ENCODE measurements at regions not wholly inside any gene's neighbourhood (a gene's known extent, or its start where the extent isn't known, plus 50 kb on each side); places are given as distances from the start of the nearest gene placed in this dataset.

- no peaks in the 10 kb centered on the region for H3K27me3 Mint-ChIP-seq
- H3K4me3 Mint-ChIP-seq, result no peak overlapping the region
- no peak for ATAC-seq
Measured at GRCh38 chr3:1823867-1824266, 274.8 kb upstream of the CNTN4 start.

DNA sequence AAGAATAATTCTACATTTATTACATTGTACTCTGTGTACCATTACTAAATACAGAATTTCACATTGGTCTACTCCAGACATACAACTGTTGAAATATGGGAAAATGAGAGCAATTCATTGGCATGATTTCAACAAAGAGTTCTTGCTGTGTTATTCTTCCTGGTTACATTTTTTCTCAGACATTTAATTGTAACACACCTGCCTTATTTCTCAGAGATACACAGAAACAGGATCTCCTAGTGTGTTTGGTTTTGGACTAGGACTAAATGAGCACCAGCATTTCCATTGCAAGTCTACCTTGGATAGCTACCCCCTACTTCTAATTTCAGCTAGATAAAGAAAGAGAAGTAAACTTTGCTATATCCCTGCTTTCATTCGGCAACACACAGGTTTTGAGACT lies 274.3 kb upstream of the CNTN4 start:
- no peaks in the 10 kb centered on the region for H3K27me3 Mint-ChIP-seq
- POLR2A ChIA-PET, result no interaction called here
- peaks cover 0 to 24% (median 4%) of the 10 kb centered on the region in 9 donors for H3K9me3 Mint-ChIP-seq
- ATAC-seq (no peak), DNase-seq (no peak)
- no peaks in the 10 kb centered on the region for H3K36me3 Mint-ChIP-seq
- H3K4me1 Mint-ChIP-seq, result no peaks in the 10 kb centered on the region
- no peak overlapping the region for H3K27ac Mint-ChIP-seq
- H3K4me3 Mint-ChIP-seq, result no peak overlapping the region

More at GRCh38 chr3:1823867-1824266, 274.8 kb upstream of the CNTN4 start:
- no peak overlapping the region for H3K27ac Mint-ChIP-seq
- POLR2A ChIA-PET, result no interaction called here
- DNase-seq, result no peak
- H3K9me3 Mint-ChIP-seq, result peaks cover 0 to 24% (median 4%) of the 10 kb centered on the region in 9 donors
- no peaks in the 10 kb centered on the region for H3K36me3 Mint-ChIP-seq
- no peaks in the 10 kb centered on the region for H3K4me1 Mint-ChIP-seq

- ATAC-seq, result no peak
- Mint-ChIP-seq H3K36me3 (no peaks in the 10 kb centered on the region), H3K27me3 (no peaks in the 10 kb centered on the region), H3K27ac (no peak overlapping the region), H3K4me1 (no peaks in the 10 kb centered on the region), H3K9me3 (peaks cover 0 to 17% (median 3%) of the 10 kb centered on the region in 9 donors), H3K4me3 (no peak overlapping the region)
- no peak for DNase-seq
- POLR2A ChIA-PET, result no interaction called here
Measured at GRCh38 chr3:1828519-1828918, 270.1 kb upstream of the CNTN4 start.

GRCh38 chr3:1830851-1831250 lies 267.8 kb upstream of the CNTN4 start:
- H3K9me3 Mint-ChIP-seq, result peaks cover 0 to 24% (median 2%) of the 10 kb centered on the region in 9 donors
- ATAC-seq, result no peak
- no peaks in the 10 kb centered on the region for H3K4me1 Mint-ChIP-seq
- H3K4me3 Mint-ChIP-seq, result no peak overlapping the region
- H3K27ac Mint-ChIP-seq, result no peak overlapping the region
- no peak for DNase-seq
- no peaks in the 10 kb centered on the region for H3K27me3 Mint-ChIP-seq
- POLR2A ChIA-PET, result no interaction called here
- H3K36me3 Mint-ChIP-seq, result no peaks in the 10 kb centered on the region

DNA sequence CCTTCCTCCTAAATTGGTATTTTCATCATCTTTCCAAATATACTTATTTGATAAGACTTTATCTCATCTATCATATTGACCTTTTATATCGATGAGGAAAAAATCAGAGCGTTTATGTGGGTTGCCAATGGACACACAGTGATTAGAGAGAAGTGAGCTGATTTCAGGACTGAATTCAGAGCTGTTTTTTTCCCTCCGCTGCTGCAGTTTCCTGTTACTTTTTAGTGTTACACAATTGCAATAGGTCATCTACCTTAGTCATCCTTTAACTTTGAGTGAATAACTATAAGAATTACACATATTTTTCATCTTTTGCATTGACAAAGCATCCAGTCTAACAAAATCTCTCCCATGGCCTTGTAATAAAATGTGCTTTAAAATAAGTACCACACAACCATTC lies 266.3 kb upstream of the CNTN4 start:
- H3K4me1 Mint-ChIP-seq, result no peaks in the 10 kb centered on the region
- ATAC-seq (no peak), DNase-seq (no peak)
- H3K9me3 Mint-ChIP-seq, result peaks cover 0 to 15% (median 1%) of the 10 kb centered on the region in 9 donors
- no peak overlapping the region for H3K4me3 Mint-ChIP-seq
- H3K27me3 Mint-ChIP-seq, result no peaks in the 10 kb centered on the region
- no peaks in the 10 kb centered on the region for H3K36me3 Mint-ChIP-seq
- POLR2A ChIA-PET, result no interaction called here
- H3K27ac Mint-ChIP-seq, result no peak overlapping the region

DNA sequence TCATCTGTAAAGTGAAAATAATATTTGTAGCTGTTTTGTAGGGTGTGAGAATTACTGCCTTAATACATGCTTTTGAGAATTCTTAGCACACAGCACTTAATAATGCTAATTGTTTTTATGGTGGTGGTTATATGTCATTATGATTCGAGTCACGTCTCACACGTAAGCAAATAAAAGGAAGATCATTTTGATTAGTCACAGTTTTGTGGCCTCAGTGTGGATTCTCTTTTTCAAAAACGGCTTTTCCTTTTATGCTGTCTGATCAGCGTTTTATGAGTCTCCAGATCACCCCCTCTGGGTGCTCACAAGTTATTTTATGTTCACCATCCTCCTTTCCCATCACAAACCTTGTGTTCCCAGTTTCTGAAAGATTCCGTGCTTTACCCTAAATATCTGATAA lies 255.6 kb upstream of the CNTN4 start:
- no peaks in the 10 kb centered on the region for H3K36me3 Mint-ChIP-seq
- peaks cover 0 to 29% (median 2%) of the 10 kb centered on the region in 9 donors for H3K9me3 Mint-ChIP-seq
- H3K27ac Mint-ChIP-seq, result no peak overlapping the region
- H3K27me3 Mint-ChIP-seq, result no peaks in the 10 kb centered on the region
- POLR2A ChIA-PET, result no interaction called here
- ATAC-seq (no peak), DNase-seq (no peak)
- H3K4me1 Mint-ChIP-seq, result no peaks in the 10 kb centered on the region
- no peak overlapping the region for H3K4me3 Mint-ChIP-seq

DNA sequence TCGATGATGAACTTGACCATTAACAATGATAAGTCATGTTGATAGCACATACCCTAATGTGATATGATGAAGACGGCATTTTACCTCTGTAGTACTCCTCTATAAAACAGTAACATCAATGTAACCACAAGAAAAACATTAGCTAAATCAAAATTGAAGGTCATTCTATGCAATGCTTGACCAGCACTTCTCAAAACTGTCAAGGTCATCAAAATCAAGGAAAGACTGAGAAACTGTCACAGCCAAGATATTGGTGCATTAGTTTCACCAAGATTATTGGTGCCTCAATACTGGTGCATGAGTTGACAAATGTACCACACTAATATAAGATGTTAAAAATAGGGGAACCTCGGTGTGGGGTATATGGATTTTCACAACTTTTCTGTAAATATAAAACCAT lies 251.1 kb upstream of the CNTN4 start:
- H3K4me3 Mint-ChIP-seq, result no peak overlapping the region
- DNase-seq (no peak), ATAC-seq (no peak)
- H3K27ac Mint-ChIP-seq, result no peak overlapping the region
- peaks cover 0 to 26% (median 2%) of the 10 kb centered on the region in 9 donors for H3K9me3 Mint-ChIP-seq
- no peaks in the 10 kb centered on the region for H3K36me3 Mint-ChIP-seq
- H3K27me3 Mint-ChIP-seq, result no peaks in the 10 kb centered on the region
- no peaks in the 10 kb centered on the region for H3K4me1 Mint-ChIP-seq
- POLR2A ChIA-PET, result no interaction called here

GRCh38 chr3:1848935-1849334 lies 249.7 kb upstream of the CNTN4 start:
- Mint-ChIP-seq H3K4me1 (no peaks in the 10 kb centered on the region), H3K9me3 (peaks cover 0 to 19% (median 3%) of the 10 kb centered on the region in 9 donors), H3K27me3 (no peaks in the 10 kb centered on the region), H3K36me3 (no peaks in the 10 kb centered on the region), H3K4me3 (no peak overlapping the region), H3K27ac (no peak overlapping the region)
- DNase-seq (no peak), ATAC-seq (no peak)
- POLR2A ChIA-PET, result no interaction called here

DNA sequence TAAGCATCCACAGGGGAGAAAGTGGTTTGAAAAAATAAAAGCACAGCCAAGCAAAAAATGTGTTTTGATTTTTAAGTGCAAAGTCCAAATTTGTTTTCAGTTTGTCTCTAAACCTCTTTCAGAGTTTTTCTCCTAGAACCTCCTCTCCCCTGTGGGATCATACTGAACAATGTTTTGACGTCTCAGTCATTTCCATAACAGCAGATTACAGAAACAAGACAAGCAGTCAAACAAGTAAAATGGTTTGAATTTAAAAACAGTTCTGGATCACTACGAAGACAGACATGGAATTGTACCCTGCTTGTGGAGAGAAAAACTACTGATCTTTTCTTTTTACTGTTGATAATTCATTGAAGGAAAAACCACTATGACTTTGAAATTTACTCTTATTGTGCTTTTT lies 245.7 kb upstream of the CNTN4 start:
- ATAC-seq (no peak), DNase-seq (no peak)
- H3K27ac Mint-ChIP-seq, result no peak overlapping the region
- peaks cover 0 to 18% (median 2%) of the 10 kb centered on the region in 9 donors for H3K9me3 Mint-ChIP-seq
- H3K36me3 Mint-ChIP-seq, result no peaks in the 10 kb centered on the region
- H3K27me3 Mint-ChIP-seq, result no peaks in the 10 kb centered on the region
- H3K4me3 Mint-ChIP-seq, result no peak overlapping the region
- POLR2A ChIA-PET, result no interaction called here
- H3K4me1 Mint-ChIP-seq, result no peaks in the 10 kb centered on the region

DNA sequence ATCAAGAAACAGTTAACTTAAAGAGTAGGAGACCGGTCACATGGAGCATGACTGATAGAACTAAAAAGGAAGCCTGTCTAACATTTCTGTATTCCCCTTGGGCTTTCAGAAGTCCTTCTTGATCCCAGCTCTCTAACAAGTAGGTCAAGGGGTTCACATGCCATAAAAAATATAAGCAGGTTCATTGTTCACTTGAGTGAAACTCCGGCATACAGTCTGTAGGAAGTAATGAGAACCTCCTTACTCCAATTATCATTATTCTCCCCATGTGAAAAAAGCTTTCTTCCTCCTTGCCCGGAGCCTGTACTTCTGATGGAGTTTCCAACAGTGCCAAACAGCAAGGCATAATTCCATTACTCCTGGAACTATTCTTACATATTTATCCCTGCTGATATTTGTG lies 242.8 kb upstream of the CNTN4 start:
- ATAC-seq, result no peak
- H3K36me3 Mint-ChIP-seq, result no peaks in the 10 kb centered on the region
- POLR2A ChIA-PET, result no interaction called here

DNA sequence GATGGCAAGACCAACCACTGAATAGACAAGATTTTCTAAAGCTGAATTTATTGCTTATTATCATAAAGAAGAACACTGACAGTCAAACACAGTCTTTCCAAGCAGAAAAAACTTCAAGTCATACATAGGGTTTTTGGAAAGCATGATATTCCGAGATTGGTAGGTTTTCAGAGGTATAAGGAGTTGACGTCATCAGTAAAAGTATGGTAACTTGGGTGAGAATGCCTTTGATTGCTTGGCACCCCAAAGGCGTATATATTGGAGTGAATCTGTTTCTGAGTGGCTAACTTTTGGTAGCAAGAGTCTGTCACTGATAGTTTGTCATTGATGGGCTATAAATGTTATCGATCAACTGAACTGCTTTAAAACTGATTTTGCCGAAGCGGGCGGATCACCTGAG lies 227.9 kb upstream of the CNTN4 start:
- peaks cover under 1 to 22% (median 8%) of the 10 kb centered on the region in 9 donors for H3K9me3 Mint-ChIP-seq
- H3K27ac Mint-ChIP-seq, result no peak overlapping the region
- POLR2A ChIA-PET, result no interaction called here
- no peaks in the 10 kb centered on the region for H3K36me3 Mint-ChIP-seq
- no peak overlapping the region for H3K4me3 Mint-ChIP-seq
- no peaks in the 10 kb centered on the region for H3K4me1 Mint-ChIP-seq
- ATAC-seq (no peak), DNase-seq (no peak)
- no peaks in the 10 kb centered on the region for H3K27me3 Mint-ChIP-seq

More for the DNA sequence above, 242.8 kb upstream of the CNTN4 start:
- Mint-ChIP-seq H3K27me3 (no peaks in the 10 kb centered on the region), H3K4me1 (no peaks in the 10 kb centered on the region), H3K27ac (no peak overlapping the region), H3K9me3 (peaks cover 0 to 15% (median 0%) of the 10 kb centered on the region in 9 donors), H3K4me3 (no peak overlapping the region)
- no peak for DNase-seq

- H3K4me3 Mint-ChIP-seq, result no peak overlapping the region
- no peak overlapping the region for H3K27ac Mint-ChIP-seq
- no peak for DNase-seq
- no peak for ATAC-seq
- no peaks in the 10 kb centered on the region for H3K4me1 Mint-ChIP-seq
- peaks cover 0 to 13% (median 8%) of the 10 kb centered on the region in 9 donors for H3K9me3 Mint-ChIP-seq
- peaks cover 0 to 12% (median 0%) of the 10 kb centered on the region in 3 donors for H3K36me3 Mint-ChIP-seq
- H3K27me3 Mint-ChIP-seq, result no peaks in the 10 kb centered on the region
- POLR2A ChIA-PET, result no interaction called here
Measured at GRCh38 chr3:1883534-1883933, 215.1 kb upstream of the CNTN4 start.

DNA sequence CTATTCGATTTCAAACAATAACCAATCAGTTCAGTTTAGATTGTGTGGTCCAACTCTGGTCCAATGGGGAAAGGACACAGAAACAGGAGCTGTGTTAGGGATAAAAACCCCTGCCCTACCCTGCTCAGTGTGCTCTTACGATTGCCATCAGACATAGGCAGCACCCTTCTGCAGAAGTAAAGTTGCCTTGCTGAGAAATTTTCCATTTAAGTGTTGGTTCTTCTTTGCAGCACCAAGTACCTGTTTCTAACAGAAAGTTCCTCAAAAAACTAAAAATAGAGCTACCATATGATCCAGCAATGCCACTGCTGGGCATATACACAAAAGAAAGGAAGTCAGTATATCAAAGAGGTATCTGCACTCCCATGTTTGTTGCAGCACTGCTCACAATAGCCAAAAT lies 206.2 kb upstream of the CNTN4 start:
- no peaks in the 10 kb centered on the region for H3K27me3 Mint-ChIP-seq
- H3K4me1 Mint-ChIP-seq, result no peaks in the 10 kb centered on the region
- POLR2A ChIA-PET, result no interaction called here
- no peak overlapping the region for H3K27ac Mint-ChIP-seq
- no peak for DNase-seq
- peaks cover 7 to 38% (median 22%) of the 10 kb centered on the region in 9 donors for H3K9me3 Mint-ChIP-seq
- peaks cover 0 to 13% (median 2%) of the 10 kb centered on the region in 3 donors for H3K36me3 Mint-ChIP-seq
- H3K4me3 Mint-ChIP-seq, result no peak overlapping the region
- ATAC-seq, result no peak

GRCh38 chr3:1902416-1902815 lies 196.2 kb upstream of the CNTN4 start:
- H3K9me3 Mint-ChIP-seq, result peaks cover 0 to 21% (median 2%) of the 10 kb centered on the region in 9 donors

More at GRCh38 chr3:1902416-1902815, 196.2 kb upstream of the CNTN4 start:
- Mint-ChIP-seq H3K27me3 (no peaks in the 10 kb centered on the region), H3K4me3 (no peak overlapping the region), H3K36me3 (no peaks in the 10 kb centered on the region), H3K27ac (no peak overlapping the region), H3K4me1 (no peaks in the 10 kb centered on the region)
- POLR2A ChIA-PET, result no interaction called here
- DNase-seq (no peak), ATAC-seq (no peak)

Data from naive thymus-derived CD8-positive, alpha-beta T cell (primary cell).